HG02678 (cell line): ENCODE measurements at regions not wholly inside any gene's neighbourhood (a gene's known extent, or its start where the extent isn't known, plus 50 kb on each side); places are given as distances from the start of the nearest gene placed in this dataset.

Source experiments
- ATAC-seq: cut with Tn5 transposase; IDR thresholded peaks from one replicate; pipeline ENCODE4 v1.9.1; 2021; ENCODE audit warnings: mild to moderate bottlenecking, moderate library complexity; ENCODE audit not compliant: unreplicated experiment

DNA sequence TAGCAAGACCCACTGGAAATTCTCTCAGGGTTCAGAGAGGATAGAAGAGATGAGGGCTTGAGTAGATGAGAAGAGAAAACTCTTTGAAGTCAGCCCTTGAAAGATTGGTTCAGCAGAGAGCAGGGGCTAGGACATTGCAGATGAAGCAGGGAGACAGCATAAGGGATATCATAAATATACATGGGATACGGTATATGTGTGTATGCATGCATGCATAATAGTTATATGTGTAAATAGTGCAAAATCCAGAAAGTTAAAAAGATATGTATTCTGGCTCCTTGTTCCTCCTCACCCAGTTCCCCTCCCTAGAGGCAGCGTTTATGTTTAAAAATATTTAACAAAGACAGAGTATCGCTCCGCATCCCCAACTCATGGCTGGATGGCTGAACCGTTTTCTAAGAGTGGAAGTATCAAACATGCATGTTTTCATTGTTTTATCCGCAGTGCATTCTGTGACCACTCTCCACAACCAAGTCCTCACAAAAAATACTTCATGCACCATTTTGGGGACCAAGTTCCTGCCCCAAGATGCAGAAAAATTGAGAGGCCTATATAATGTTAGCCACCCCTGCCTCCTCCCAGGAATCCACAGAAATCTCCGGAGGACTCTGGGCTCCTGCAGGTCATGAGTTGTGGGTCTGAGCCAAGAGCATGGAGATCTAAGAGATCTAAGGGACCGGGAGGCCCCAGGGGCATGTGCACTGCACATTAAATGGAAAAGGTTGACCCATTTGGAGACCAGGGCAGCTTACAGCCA is 119.5 kb downstream of the MTX3 start:
- ATAC-seq = no peak

DNA sequence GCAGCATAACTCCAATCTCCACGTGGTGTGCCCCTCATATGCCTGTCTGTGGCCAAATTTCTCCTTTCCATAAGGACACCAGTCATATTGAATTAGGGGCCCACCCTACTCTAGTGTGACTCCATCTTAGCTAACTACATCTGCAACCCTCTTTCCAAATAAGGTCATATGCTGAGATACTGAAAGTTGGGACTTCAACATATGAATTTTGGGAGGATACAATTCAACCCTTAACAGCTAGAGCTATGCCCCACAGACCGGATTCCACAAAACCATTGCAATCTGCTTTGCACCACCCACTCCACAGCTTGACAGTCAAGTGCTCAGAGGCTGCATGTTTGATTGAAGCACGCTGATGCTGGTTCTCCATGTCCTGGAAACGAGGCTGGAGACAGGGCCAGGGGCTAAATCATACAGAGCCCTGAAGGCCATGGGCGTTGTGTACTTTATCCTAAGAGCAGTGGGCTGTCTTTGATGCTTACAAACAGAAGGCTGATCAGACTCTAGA is 122.8 kb downstream of the MTX3 start:
- no peak for ATAC-seq

DNA sequence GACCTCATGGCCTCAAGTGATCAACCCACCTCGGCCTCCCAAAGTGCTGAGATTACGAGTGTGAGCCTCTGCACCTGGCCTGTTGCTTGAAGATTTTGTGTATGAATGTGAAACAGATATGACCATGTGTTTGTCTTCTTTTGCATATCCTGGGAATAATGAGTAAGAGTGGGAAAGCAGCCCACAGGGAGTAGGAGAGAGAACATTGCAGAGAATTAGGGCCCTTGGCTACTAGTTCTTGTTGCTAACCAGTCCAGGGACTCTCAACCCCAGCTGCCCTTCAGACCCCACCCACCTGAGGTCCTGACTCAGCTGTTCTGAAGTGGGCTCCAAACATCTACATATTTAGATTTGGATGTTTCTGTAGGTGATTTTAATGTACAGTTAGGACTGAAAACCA is 125.5 kb downstream of the MTX3 start:
- no peak for ATAC-seq

DNA sequence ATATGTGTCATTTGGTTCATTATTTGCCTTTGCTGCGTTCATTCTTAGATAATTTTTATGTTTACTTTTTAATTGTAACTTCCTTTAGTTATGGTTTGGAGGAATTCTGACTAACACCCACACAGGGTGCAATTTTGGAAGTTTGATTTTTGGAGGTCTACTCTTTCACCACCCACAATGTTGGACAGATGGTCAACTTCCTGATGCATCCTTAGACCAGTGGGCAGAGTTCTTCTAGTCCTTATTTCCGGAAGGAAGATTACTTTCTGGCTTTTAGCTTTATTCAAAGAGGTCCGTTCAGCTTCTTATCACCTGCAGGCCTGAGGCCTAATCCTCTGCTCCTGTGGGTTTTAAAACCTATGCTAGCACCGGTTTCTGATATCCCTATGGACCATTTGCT is 126.7 kb downstream of the MTX3 start:
- ATAC-seq = no peak

DNA sequence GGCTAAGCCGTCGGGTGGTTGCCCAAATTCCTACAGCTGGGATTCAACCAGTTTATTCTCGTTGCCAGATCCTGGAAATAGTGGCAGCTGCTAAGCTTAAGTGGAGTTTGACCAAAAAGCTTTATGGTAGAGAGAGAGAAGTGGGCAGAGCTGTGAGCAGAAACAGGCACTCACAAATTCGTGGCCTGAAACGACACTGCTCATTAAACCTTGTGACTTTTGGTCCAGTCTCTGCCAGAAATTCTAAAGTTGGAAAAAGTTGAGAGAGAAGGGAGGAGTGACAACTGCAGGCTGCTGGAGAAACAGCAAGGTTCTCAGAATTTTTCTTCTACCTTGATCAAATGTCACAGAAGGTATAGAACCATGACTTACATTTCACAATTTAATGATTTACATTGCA is 131.5 kb downstream of the MTX3 start:
- no peak for ATAC-seq

DNA sequence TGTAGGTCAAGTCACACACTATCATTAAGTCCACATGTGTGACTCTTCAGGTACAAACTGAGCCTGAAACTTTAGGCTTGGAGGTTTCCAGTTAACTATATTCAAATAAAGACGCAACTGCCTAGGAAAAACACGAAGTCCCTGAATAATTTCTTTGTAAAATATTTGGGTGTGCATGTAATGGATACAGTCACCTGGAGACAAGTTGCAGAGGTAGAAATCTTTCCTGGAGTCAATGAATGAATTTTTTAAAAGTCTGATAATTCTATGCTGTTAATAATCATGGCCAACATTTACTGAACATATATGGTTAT is 132.7 kb downstream of the MTX3 start:
- ATAC-seq = no peak

DNA sequence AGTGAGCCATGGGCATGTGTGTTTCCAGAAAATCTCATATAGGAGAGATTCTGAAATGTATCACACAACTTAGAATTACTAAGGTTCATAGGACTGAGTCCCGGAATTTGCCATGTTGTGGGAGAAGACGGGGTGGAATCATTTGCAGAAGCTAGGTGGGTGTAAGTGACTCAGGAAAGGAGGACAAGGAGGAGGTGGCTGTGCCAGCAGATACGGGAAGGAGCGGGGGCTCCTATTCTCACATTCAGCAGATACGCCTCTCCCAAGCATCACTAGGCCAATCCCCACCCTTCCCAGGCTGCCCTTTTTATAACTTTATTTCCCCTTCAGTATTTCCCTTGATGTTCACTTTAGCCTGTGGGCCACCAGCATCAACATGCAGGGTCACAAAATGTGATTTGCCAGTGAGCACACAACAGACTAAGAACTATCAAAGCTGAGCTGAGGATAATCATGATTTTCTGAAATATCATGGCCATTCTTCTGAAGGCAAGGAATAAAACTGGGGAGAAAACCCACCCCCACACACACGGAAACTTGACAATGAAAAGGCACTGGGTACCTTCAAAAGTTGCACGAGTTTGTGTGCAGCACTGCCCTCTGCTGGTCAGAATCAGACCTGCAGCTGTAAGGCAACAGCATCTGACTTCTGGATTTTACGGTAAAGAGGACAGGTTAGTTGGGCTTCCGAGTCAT is 133.2 kb downstream of the MTX3 start:
- peak; percentile 51 for ATAC-seq

DNA sequence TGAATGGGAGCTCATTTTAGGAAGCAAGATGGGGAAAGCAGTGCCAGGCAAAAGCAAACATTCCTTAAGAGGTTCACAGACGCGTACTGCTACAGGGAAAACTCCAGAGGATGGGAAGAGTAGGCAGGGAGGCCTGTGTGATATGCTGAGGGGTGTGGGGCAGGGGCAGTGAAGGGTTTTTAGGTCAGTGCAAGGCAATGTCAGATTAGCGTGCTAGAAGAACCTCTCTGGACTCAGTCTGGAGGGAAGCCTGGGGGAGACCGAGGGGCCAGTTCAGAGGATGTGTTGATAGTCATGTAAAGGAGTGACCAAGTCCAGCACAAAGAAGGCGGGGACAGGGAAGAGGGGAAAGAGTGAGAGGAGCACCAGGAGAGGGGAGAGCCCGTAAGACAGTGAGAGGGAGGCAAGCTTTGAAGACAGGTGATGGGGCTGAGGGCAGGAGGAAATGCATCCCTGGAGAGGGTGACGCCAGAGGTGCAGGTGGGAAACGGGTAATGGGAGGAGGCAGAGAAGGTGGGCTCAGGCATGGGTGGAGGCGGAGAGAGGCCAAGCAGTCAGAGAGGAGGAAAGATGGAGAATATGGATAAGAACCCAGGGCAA is 134.5 kb downstream of the MTX3 start:
- ATAC-seq = no peak

DNA sequence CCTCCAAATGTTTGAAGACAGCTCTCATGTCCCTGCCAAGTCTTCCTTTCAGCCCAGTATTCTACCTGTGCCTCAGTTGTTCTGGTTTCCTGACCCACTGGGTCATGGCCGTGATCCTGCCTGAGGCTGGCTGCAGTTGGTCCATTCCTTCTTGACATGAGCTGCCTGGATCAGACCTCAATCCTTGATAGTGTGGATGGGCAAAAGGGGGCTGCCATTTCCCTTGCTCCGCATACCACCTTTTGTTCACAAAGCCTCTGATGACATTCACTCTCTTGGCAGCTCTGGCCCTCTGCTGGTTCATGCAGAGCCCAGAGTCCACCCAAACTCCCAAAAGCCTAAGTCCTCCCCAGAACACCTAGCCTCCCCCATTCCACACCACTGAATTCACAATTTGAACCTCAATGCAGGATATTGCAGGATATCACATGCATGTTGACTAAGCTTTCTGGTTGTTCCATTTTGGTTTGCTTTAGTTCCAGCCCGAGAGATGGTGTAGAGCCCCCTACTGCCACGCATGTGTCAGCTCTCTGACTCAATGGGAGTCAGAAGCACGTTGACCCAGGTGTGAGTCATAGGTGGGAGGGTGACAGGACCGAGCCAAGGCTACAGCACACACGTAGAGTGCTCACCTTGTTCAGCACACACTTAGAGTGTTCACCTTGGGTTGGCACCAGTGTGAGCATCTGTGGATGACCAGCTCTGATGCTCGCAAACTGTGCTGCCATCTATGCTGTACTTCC is 137.2 kb downstream of the MTX3 start:
- ATAC-seq = no peak

DNA sequence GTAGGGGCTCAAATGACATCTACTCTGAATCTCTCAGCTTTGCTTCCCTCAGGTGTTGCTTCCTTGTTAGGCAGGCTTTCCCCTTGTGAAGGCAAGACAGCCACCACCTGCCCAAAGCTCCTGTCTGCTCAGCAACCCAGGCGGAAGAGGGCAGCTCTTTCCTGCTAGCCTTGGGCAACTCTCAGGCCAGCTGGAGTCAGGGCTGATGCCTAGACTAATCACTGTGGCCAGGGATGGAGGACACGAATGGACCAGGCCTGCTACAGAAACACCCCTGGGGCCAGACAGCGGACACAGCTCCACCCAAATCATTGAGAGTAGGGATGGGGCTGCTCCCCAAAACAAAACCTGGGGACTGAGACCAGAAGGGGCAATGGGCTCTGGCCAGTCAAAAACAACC is 138.0 kb downstream of the MTX3 start:
- ATAC-seq = no peak

DNA sequence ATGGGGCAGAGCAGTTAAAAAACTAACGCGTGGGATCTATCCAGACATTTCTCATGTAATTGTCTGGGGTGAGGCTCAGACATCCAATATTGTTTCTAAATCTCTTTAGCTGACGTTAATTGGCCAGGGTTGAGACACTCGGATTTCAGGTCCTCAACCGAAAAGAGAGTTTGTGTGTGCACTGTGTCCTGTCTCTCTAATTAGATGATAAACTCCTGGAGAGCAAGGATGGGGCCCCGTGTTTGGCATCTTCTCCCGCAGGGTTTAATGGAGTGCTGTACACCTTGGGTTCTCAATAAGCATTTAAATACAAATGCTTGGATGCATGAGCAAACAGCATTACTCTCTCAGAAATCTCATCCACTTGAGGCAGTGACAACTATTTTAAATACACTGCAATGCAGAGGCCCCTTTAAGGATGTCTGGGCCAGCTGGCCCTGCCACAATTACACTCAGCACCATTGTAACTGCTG is 139.6 kb downstream of the MTX3 start:
- ATAC-seq = no peak

DNA sequence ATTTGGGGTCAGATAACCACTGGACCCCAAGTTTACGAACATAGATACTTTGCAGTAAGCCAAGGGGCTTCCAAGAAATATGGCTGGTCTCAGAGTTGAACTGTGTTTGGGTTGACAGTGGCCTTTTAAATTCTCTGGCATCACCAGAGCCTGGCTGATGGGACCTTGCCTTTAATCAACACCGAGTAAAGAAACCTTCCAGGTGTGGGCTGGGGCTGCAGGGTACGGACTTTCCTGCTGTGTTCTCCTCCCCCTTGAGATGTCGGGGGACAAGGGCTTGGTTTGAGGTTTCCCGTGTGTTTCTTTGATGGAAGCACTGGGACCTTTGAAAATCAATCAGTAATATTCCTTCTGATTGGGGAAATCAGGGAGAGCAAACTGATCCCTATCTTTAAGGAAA is 140.1 kb downstream of the MTX3 start:
- ATAC-seq = no peak

DNA sequence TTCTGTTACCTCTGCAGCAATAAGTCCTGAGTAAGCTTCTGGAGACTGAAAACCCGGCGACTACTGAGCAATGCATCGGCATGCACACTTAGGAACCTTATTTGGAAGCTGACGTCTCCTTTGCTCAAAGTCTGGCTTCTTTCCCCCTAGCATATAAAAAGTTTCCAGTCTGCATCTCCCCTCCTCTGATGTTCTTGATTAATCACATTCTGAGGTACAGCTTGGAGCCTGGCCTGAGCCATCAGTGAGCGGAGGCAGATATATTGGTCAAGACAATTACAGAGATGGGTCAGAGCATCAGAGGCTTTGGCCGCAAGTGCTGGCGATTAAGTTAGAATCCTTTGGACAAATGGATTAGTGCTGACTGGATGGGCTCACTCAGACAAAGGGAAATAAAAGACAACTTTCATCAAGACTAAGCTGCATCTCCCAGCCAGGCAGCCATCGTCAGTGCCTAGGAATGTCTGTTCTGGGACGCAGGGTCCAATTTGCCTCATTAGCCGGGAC is 140.7 kb downstream of the MTX3 start:
- ATAC-seq = no peak

DNA sequence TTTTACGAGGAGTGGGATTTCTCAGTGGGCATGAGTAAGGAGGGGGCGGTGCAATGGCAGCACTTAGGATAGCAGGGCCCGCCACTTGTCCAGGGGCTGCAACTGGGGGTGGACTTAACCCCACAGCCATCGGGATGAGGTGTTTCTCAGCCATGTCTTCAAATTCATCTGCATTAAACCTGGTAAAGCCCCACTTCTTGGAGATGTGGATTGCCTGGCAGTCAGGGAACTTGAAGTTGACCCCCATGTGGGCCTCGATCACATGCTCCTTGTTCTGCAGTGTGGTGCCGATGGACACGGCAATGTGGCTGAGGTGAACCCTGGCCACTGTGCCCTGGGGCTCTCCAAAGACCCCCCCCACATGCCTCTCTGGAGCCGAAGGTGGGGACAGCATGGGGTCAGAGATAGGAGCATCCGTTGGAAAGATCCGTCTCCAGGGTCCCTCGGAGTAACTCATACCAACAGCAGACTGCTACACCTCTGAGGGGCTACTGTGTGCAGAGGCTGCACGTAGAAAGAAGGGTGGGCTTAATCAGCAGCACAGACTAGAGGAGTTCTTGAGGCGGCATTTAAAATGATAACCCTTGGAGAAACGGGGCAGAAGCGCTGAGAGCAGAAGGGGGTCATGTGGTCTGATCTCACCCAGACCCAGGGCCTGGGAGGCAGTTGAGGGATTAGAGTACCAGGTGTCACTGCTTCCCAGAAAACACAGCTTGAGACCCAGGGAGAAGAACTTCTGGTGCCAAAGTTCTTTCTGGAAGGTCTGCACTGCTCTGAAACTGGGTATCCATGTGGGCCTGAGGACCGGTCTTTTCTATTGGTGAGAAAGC is 141.4 kb downstream of the MTX3 start:
- no peak for ATAC-seq
